GM13977 (cell line): ENCODE measurements at regions not wholly inside any gene's neighbourhood (a gene's known extent, or its start where the extent isn't known, plus 50 kb on each side); places are given as distances from the start of the nearest gene placed in this dataset.
"Not testable (repeated sequence)": the region's sequence is repeated elsewhere in the genome, so short reads cannot be mapped to it uniquely, and the experiment has no call there.

Experiments used
- DNase-seq: peaks from one replicate; pipeline ENCODE4 v3.0.0; 2012; ENCODE audit warnings: low spot score
- in situ Hi-C: fragments of 300-500 bp; cut with MboI; formaldehyde crosslinking; loops from one replicate; pipeline ENCODE4 v1.12.0; 2022; ENCODE audit warnings: low sequenced_read_pairs, low pct_unique_long_range_greater_than_20kb, mixed read lengths, inconsistent platforms; ENCODE audit not compliant: unreplicated experiment
- TF ChIP-seq, protein P1 (sequence below): IDR thresholded peaks from 2 replicates; pipeline ENCODE4 v1.5.1; 2012; ENCODE audit warnings: mild to moderate bottlenecking, control low read depth; ENCODE audit not compliant: insufficient read depth; ENCODE audit errors: extremely low read depth, missing control alignments

DNA sequence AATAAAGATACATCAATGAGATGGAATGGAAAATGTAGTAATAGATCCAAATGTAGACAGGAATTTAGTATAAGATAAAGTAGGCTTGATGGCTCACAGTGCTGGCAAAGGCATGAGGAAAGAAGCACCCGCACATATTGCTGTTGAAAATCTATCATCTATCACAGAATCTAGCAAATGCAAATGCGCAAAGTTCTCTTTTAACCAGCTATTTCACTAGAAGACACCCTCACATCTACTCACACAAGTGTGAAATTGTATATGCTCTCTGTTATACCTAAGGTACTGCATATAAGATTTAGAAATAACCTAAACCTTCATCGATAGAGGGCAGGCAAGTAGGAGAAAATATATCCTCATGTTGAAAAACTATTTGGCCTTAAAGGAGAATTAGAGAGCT lies 756.7 kb upstream of the SEMA6D start:
- DNase-seq: no peak
- in situ Hi-C loops: no loop called here
- TF ChIP-seq, protein P1, sequence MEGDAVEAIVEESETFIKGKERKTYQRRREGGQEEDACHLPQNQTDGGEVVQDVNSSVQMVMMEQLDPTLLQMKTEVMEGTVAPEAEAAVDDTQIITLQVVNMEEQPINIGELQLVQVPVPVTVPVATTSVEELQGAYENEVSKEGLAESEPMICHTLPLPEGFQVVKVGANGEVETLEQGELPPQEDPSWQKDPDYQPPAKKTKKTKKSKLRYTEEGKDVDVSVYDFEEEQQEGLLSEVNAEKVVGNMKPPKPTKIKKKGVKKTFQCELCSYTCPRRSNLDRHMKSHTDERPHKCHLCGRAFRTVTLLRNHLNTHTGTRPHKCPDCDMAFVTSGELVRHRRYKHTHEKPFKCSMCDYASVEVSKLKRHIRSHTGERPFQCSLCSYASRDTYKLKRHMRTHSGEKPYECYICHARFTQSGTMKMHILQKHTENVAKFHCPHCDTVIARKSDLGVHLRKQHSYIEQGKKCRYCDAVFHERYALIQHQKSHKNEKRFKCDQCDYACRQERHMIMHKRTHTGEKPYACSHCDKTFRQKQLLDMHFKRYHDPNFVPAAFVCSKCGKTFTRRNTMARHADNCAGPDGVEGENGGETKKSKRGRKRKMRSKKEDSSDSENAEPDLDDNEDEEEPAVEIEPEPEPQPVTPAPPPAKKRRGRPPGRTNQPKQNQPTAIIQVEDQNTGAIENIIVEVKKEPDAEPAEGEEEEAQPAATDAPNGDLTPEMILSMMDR: no peak

GRCh38 chr15:46961795-46962194 lies 755.5 kb upstream of the SEMA6D start:
- no peak for DNase-seq
- in situ Hi-C loops: no loop called here
- TF ChIP-seq, protein P1: no peak

DNA sequence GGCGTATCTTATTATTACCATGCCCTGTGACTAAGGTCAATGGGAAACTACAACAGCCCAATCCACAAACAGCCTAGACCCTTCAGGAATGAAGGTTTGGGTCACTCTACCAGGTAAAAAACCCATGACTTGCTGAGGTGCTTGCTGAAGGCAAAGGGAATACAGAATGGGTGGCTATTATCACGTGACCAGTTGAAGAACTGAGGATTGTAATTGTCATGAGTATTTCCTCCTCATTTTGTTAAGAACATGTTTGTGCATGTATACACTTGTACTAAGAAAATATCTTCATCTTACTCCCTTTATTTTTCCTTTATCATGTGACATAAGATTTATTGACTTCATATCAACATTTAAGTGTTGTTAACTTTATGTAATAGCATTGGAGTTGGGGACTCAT lies 729.2 kb upstream of the SEMA6D start:
- in situ Hi-C loops, DNase-seq: not testable (repeated sequence)

DNA sequence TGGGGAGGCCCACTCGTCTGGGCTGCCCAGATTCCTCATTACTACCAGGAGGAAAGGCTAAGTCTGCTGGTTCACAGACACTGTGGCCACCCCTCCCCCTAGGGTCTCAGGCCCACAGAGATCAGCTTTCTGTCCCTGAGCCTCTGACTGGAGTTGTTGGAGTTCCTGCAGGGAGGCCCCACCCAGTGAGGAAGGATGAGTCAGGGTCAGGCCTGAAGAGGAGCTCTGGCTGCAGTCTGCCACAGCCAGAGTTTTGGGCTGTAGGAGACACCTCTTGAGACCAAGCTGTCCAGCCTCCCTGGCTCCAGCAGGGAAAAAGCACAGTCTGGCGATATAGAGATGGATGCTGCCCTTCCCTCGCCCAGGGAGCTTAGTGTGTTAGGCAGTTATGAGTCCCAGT lies 720.9 kb upstream of the SEMA6D start:
- in situ Hi-C loops: no loop called here
- TF ChIP-seq, protein P1: no peak
- DNase-seq: no peak

DNA sequence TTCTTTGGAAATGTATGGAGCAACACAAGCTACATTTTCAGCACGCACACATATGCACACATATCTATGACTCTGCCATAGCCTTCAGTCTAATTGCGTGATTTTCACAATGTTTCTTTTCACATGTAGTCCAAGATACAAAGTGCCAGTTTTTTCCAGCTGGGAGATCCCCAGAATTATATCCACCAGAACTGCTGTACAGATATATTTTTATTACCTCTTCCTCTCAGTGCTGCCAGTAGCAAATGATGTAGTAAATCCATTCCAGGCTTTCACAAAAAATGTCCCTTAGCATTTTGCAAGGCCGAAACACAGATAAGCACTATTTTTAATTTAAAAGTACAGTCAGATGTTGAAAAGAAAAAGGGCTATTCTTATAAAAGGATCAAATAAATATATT lies 719.8 kb upstream of the SEMA6D start:
- DNase-seq: no peak
- TF ChIP-seq, protein P1: no peak
- in situ Hi-C loops: no loop called here

- no peak for DNase-seq
- TF ChIP-seq, protein P1: no peak
- in situ Hi-C loops: no loop called here
These were observed 713.7 kb upstream of the SEMA6D start for GRCh38 chr15:47003568-47003967.

GRCh38 chr15:47013446-47013845 lies 703.9 kb upstream of the SEMA6D start:
- in situ Hi-C loops: no loop called here
- TF ChIP-seq, protein P1: no peak
- DNase-seq: no peak
